ENCODE measurements at regions not wholly inside any gene's neighbourhood (a gene's known extent, or its start where the extent isn't known, plus 50 kb on each side); places are given as distances from the start of the nearest gene placed in this dataset.

- in situ Hi-C loops (cut with MboI; ENCODE audit: low pct_unique_long_range_greater_than_20kb, low sequenced_read_pairs, unreplicated experiment), result no loop called here
- TF ChIP-seq CTCF (IDR thresholded peaks at IDR 0.05; ENCODE audit: extremely low read depth, insufficient read depth, missing control alignments), result no peak
- no peak for DNase-seq (ENCODE audit: low spot score)
Observed at GRCh38 chr7:28304290-28304689, 108.0 kb upstream of the CREB5 start.

- TF ChIP-seq CTCF (IDR thresholded peaks at IDR 0.05; ENCODE audit: extremely low read depth, insufficient read depth, missing control alignments), result no peak
- in situ Hi-C loops (cut with MboI; ENCODE audit: low pct_unique_long_range_greater_than_20kb, low sequenced_read_pairs, unreplicated experiment), result no loop called here
- DNase-seq (ENCODE audit: low spot score), result no peak
Observed at GRCh38 chr7:28309704-28310459, 102.4 kb upstream of the CREB5 start.

- in situ Hi-C loops (cut with MboI; ENCODE audit: low pct_unique_long_range_greater_than_20kb, low sequenced_read_pairs, unreplicated experiment), result no loop called here
- no peak for DNase-seq (ENCODE audit: low spot score)
Observed at GRCh38 chr7:28310460-28310848, 101.9 kb upstream of the CREB5 start.

GRCh38 chr7:28311670-28312069 is 100.6 kb upstream of the CREB5 start:
- no peak for TF ChIP-seq CTCF (IDR thresholded peaks at IDR 0.05; ENCODE audit: extremely low read depth, insufficient read depth, missing control alignments)
- in situ Hi-C loops (cut with MboI; ENCODE audit: low pct_unique_long_range_greater_than_20kb, low sequenced_read_pairs, unreplicated experiment), result no loop called here

More at GRCh38 chr7:28310460-28310848, 101.9 kb upstream of the CREB5 start:
- no peak for TF ChIP-seq CTCF (IDR thresholded peaks at IDR 0.05; ENCODE audit: extremely low read depth, insufficient read depth, missing control alignments)

GRCh38 chr7:28312948-28313347 is 99.4 kb upstream of the CREB5 start:
- no peak for TF ChIP-seq CTCF (IDR thresholded peaks at IDR 0.05; ENCODE audit: extremely low read depth, insufficient read depth, missing control alignments)
- in situ Hi-C loops (cut with MboI; ENCODE audit: low pct_unique_long_range_greater_than_20kb, low sequenced_read_pairs, unreplicated experiment), result no loop called here
- DNase-seq (ENCODE audit: low spot score), result no peak

More at GRCh38 chr7:28311670-28312069, 100.6 kb upstream of the CREB5 start:
- no peak for DNase-seq (ENCODE audit: low spot score)

GRCh38 chr7:28314841-28315240 is 97.5 kb upstream of the CREB5 start:
- in situ Hi-C loops (cut with MboI; ENCODE audit: low pct_unique_long_range_greater_than_20kb, low sequenced_read_pairs, unreplicated experiment), result no loop called here

More at GRCh38 chr7:28314841-28315240, 97.5 kb upstream of the CREB5 start:
- no peak for TF ChIP-seq CTCF (IDR thresholded peaks at IDR 0.05; ENCODE audit: extremely low read depth, insufficient read depth, missing control alignments)
- no peak for DNase-seq (ENCODE audit: low spot score)

Measured in GM13977 (cell line).